ENCODE measurements at regions not wholly inside any gene's neighbourhood (a gene's known extent, or its start where the extent isn't known, plus 50 kb on each side); places are given as distances from the start of the nearest gene placed in this dataset.

- Mint-ChIP-seq H3K9me3 (peaks cover 1 to 11% (median 9%) of the 10 kb centered on the region in 3 donors), H3K4me1 (peaks cover 0 to 2% (median 0%) of the 10 kb centered on the region in 3 donors), H3K4me3 (no peak overlapping the region), H3K36me3 (no peaks in the 10 kb centered on the region), H3K27ac (no peak overlapping the region), H3K27me3 (no peaks in the 10 kb centered on the region)
These were observed 249.6 kb upstream of the USP25 start for GRCh38 chr21:15480160-15480559.

- peak overlapping the region in 1 of 3 donors; percentile 22 for H3K27ac Mint-ChIP-seq
- no peaks in the 10 kb centered on the region for H3K36me3 Mint-ChIP-seq
- peaks cover 0 to 2% (median 0%) of the 10 kb centered on the region in 3 donors for H3K4me1 Mint-ChIP-seq
- H3K27me3 Mint-ChIP-seq = no peaks in the 10 kb centered on the region
- no peak overlapping the region for H3K4me3 Mint-ChIP-seq
- no peaks in the 10 kb centered on the region for H3K9me3 Mint-ChIP-seq
These were observed 246.5 kb upstream of the USP25 start for GRCh38 chr21:15483138-15483780.

GRCh38 chr21:15486460-15487195, 243.2 kb upstream of the USP25 start:
- H3K4me1 Mint-ChIP-seq = peaks cover 0 to 2% (median 0%) of the 10 kb centered on the region in 3 donors
- H3K9me3 Mint-ChIP-seq = no peaks in the 10 kb centered on the region
- no peak overlapping the region for H3K4me3 Mint-ChIP-seq
- H3K36me3 Mint-ChIP-seq = no peaks in the 10 kb centered on the region
- H3K27ac Mint-ChIP-seq = no peak overlapping the region
- H3K27me3 Mint-ChIP-seq = no peaks in the 10 kb centered on the region

- Mint-ChIP-seq H3K27ac (no peak overlapping the region), H3K4me1 (peaks cover 0 to 2% (median 0%) of the 10 kb centered on the region in 3 donors), H3K9me3 (no peaks in the 10 kb centered on the region), H3K27me3 (no peaks in the 10 kb centered on the region), H3K36me3 (no peaks in the 10 kb centered on the region), H3K4me3 (no peak overlapping the region)
These were observed 242.6 kb upstream of the USP25 start for GRCh38 chr21:15487196-15487550.

GRCh38 chr21:15491100-15491499, 238.7 kb upstream of the USP25 start:
- H3K4me1 Mint-ChIP-seq = peaks cover 0 to 2% (median 0%) of the 10 kb centered on the region in 3 donors
- no peaks in the 10 kb centered on the region for H3K36me3 Mint-ChIP-seq
- H3K9me3 Mint-ChIP-seq = no peaks in the 10 kb centered on the region
- no peak overlapping the region for H3K4me3 Mint-ChIP-seq
- no peak overlapping the region for H3K27ac Mint-ChIP-seq
- no peaks in the 10 kb centered on the region for H3K27me3 Mint-ChIP-seq

- peaks cover 0 to 2% (median 0%) of the 10 kb centered on the region in 3 donors for H3K4me1 Mint-ChIP-seq
- no peaks in the 10 kb centered on the region for H3K36me3 Mint-ChIP-seq
- H3K27me3 Mint-ChIP-seq = no peaks in the 10 kb centered on the region
- no peak overlapping the region for H3K4me3 Mint-ChIP-seq
- H3K27ac Mint-ChIP-seq = no peak overlapping the region
- no peaks in the 10 kb centered on the region for H3K9me3 Mint-ChIP-seq
These were observed 236.1 kb upstream of the USP25 start for GRCh38 chr21:15493646-15494045.

- no peak overlapping the region for H3K27ac Mint-ChIP-seq
- H3K4me3 Mint-ChIP-seq = no peak overlapping the region
- H3K9me3 Mint-ChIP-seq = no peaks in the 10 kb centered on the region
- H3K4me1 Mint-ChIP-seq = peaks cover 0 to 2% (median 0%) of the 10 kb centered on the region in 3 donors
- no peaks in the 10 kb centered on the region for H3K36me3 Mint-ChIP-seq
- H3K27me3 Mint-ChIP-seq = no peaks in the 10 kb centered on the region
These were observed 235.3 kb upstream of the USP25 start for GRCh38 chr21:15494481-15494880.

GRCh38 chr21:15495965-15496364, 233.8 kb upstream of the USP25 start:
- H3K27ac Mint-ChIP-seq = no peak overlapping the region
- H3K36me3 Mint-ChIP-seq = no peaks in the 10 kb centered on the region
- H3K9me3 Mint-ChIP-seq = no peaks in the 10 kb centered on the region
- H3K27me3 Mint-ChIP-seq = no peaks in the 10 kb centered on the region
- peaks cover 0 to 2% (median 0%) of the 10 kb centered on the region in 3 donors for H3K4me1 Mint-ChIP-seq
- H3K4me3 Mint-ChIP-seq = no peak overlapping the region

GRCh38 chr21:15496911-15497310, 232.9 kb upstream of the USP25 start:
- Mint-ChIP-seq H3K36me3 (no peaks in the 10 kb centered on the region), H3K27ac (no peak overlapping the region), H3K27me3 (no peaks in the 10 kb centered on the region), H3K4me3 (no peak overlapping the region), H3K4me1 (peaks cover 0 to 2% (median 0%) of the 10 kb centered on the region in 3 donors), H3K9me3 (no peaks in the 10 kb centered on the region)

GRCh38 chr21:15498455-15498854, 231.3 kb upstream of the USP25 start:
- Mint-ChIP-seq H3K27me3 (no peaks in the 10 kb centered on the region), H3K4me3 (no peak overlapping the region)

GRCh38 chr21:15506086-15506485, 223.7 kb upstream of the USP25 start:
- Mint-ChIP-seq H3K27ac (no peak overlapping the region), H3K9me3 (no peaks in the 10 kb centered on the region), H3K27me3 (no peaks in the 10 kb centered on the region), H3K36me3 (no peaks in the 10 kb centered on the region), H3K4me3 (no peak overlapping the region), H3K4me1 (no peaks in the 10 kb centered on the region)

More at GRCh38 chr21:15498455-15498854, 231.3 kb upstream of the USP25 start:
- H3K4me1 Mint-ChIP-seq = no peaks in the 10 kb centered on the region
- no peaks in the 10 kb centered on the region for H3K36me3 Mint-ChIP-seq
- H3K9me3 Mint-ChIP-seq = no peaks in the 10 kb centered on the region
- H3K27ac Mint-ChIP-seq = no peak overlapping the region

- Mint-ChIP-seq H3K36me3 (no peaks in the 10 kb centered on the region), H3K9me3 (no peaks in the 10 kb centered on the region), H3K4me3 (no peak overlapping the region), H3K4me1 (peaks cover 0 to under 1% (median 0%) of the 10 kb centered on the region in 3 donors), H3K27me3 (no peaks in the 10 kb centered on the region), H3K27ac (no peak overlapping the region)
These were observed 221.2 kb upstream of the USP25 start for GRCh38 chr21:15508554-15508953.

- Mint-ChIP-seq H3K27ac (peak overlapping the region; percentile 0 to 94 (median 3)), H3K4me3 (peak overlapping the region in 3 of 4 donors; percentile 2 to 69 (median 35)), H3K4me1 (peaks cover 7 to 15% (median 12%) of the 10 kb centered on the region in 3 donors), H3K27me3 (no peaks in the 10 kb centered on the region), H3K36me3 (no peaks in the 10 kb centered on the region), H3K9me3 (peaks cover 0 to 3% (median 2%) of the 10 kb centered on the region in 3 donors)
These were observed 215.5 kb upstream of the USP25 start for GRCh38 chr21:15514073-15514946.

- Mint-ChIP-seq H3K36me3 (no peaks in the 10 kb centered on the region), H3K4me1 (peaks cover 7 to 15% (median 12%) of the 10 kb centered on the region in 3 donors), H3K4me3 (no peak overlapping the region), H3K9me3 (peaks cover 0 to 3% (median 2%) of the 10 kb centered on the region in 3 donors), H3K27ac (no peak overlapping the region), H3K27me3 (no peaks in the 10 kb centered on the region)
These were observed 213.9 kb upstream of the USP25 start for GRCh38 chr21:15515908-15516307.

GRCh38 chr21:15517394-15517793, 212.4 kb upstream of the USP25 start:
- Mint-ChIP-seq H3K4me3 (no peak overlapping the region), H3K4me1 (peaks cover 7 to 15% (median 12%) of the 10 kb centered on the region in 3 donors), H3K27ac (no peak overlapping the region), H3K27me3 (no peaks in the 10 kb centered on the region), H3K36me3 (no peaks in the 10 kb centered on the region), H3K9me3 (peaks cover 1 to 3% (median 2%) of the 10 kb centered on the region in 3 donors)

All from IgD-negative memory B cell (primary cell).